ENCODE measurements at regions not wholly inside any gene's neighbourhood (a gene's known extent, or its start where the extent isn't known, plus 50 kb on each side); places are given as distances from the start of the nearest gene placed in this dataset.
"Not testable (repeated sequence)": the region's sequence is repeated elsewhere in the genome, so short reads cannot be mapped to it uniquely, and the experiment has no call there.

GRCh38 chr5:83001796-83002381, 75.3 kb downstream of the TMEM167A start:
- DNase-seq: no peak

GRCh38 chr5:83000922-83001321, 76.3 kb downstream of the TMEM167A start:
- no peak for DNase-seq

- DNase-seq: peak; percentile 29
These were observed 76.8 kb downstream of the TMEM167A start for GRCh38 chr5:83000428-83000827.

- no peak for DNase-seq
These were observed 83.8 kb downstream of the TMEM167A start for GRCh38 chr5:82993416-82993815.

GRCh38 chr5:82992646-82993045, 84.5 kb downstream of the TMEM167A start:
- no peak for DNase-seq

GRCh38 chr5:82991678-82992323, 85.4 kb downstream of the TMEM167A start:
- peak; percentile 14 for DNase-seq

GRCh38 chr5:82991059-82991458, 86.1 kb downstream of the TMEM167A start:
- DNase-seq: no peak

- no peak for DNase-seq
These were observed 90.0 kb downstream of the TMEM167A start for GRCh38 chr5:82987188-82987587.

GRCh38 chr5:82986404-82986803, 90.8 kb downstream of the TMEM167A start:
- no peak for DNase-seq

- no peak for DNase-seq
These were observed 91.4 kb downstream of the TMEM167A start for GRCh38 chr5:82985763-82986162.

GRCh38 chr5:82984786-82985735, 92.1 kb downstream of the TMEM167A start:
- no peak for DNase-seq

- no peak for DNase-seq
These were observed 94.3 kb downstream of the TMEM167A start for GRCh38 chr5:82982846-82983245.

GRCh38 chr5:82976887-82977286, 100.3 kb downstream of the TMEM167A start:
- DNase-seq: not testable (repeated sequence)

- DNase-seq: no peak
These were observed 101.4 kb downstream of the TMEM167A start for GRCh38 chr5:82975812-82976211.

GRCh38 chr5:82975396-82975795, 101.8 kb downstream of the TMEM167A start:
- no peak for DNase-seq

- DNase-seq: not testable (repeated sequence)
These were observed 102.8 kb downstream of the TMEM167A start for GRCh38 chr5:82974346-82974745.

GRCh38 chr5:82971901-82972300, 105.3 kb downstream of the TMEM167A start:
- no peak for DNase-seq

- DNase-seq: not testable (repeated sequence)
These were observed 106.0 kb downstream of the TMEM167A start for GRCh38 chr5:82971034-82971806.

- not testable (repeated sequence) for DNase-seq
These were observed 107.8 kb downstream of the TMEM167A start for GRCh38 chr5:82969221-82969976.

- no peak for DNase-seq
These were observed 110.1 kb downstream of the TMEM167A start for GRCh38 chr5:82967072-82967471.

GRCh38 chr5:82959466-82959865, 117.7 kb downstream of the TMEM167A start:
- no peak for DNase-seq

- no peak for DNase-seq
These were observed 120.6 kb downstream of the TMEM167A start for GRCh38 chr5:82956600-82956999.
